Spinal cord (tissue), 9 donors: ENCODE measurements at regions not wholly inside any gene's neighbourhood (a gene's known extent, or its start where the extent isn't known, plus 50 kb on each side); places are given as distances from the start of the nearest gene placed in this dataset.
"Not testable (repeated sequence)": the region's sequence is repeated elsewhere in the genome, so short reads cannot be mapped to it uniquely, and the experiment has no call there.

Experiments used
- DNase-seq, 6 donors: peaks; one replicate each; pipeline versions ENCODE4 v3.0.0 to v3.0.0-alpha.2; 2013 to 2015; ENCODE audit warnings: low spot score in 6 of 6, low read depth in 4 of 6
- H3K27ac ChIP-seq: one replicate; pipeline ENCODE4 v1.5.1; 2013; ENCODE audit warnings: low read depth, low read length, control low read depth
- H3K27me3 ChIP-seq: one replicate; pipeline ENCODE4 v1.6.1; 2013; ENCODE audit warnings: low read length; ENCODE audit not compliant: control insufficient read depth, insufficient read depth
- H3K36me3 ChIP-seq: one replicate; pipeline ENCODE4 v1.6.1; 2013; ENCODE audit warnings: low read length; ENCODE audit not compliant: control insufficient read depth, insufficient read depth
- H3K4me1 ChIP-seq: one replicate; pipeline ENCODE4 v1.6.1; 2013; ENCODE audit warnings: low read length; ENCODE audit not compliant: control insufficient read depth, insufficient read depth
- H3K4me3 ChIP-seq: one replicate; pipeline ENCODE4 v1.5.1; 2013; ENCODE audit warnings: low read depth, low read length, control low read depth
- H3K9me3 ChIP-seq: one replicate; pipeline ENCODE4 v1.6.1; 2013; ENCODE audit warnings: low read length; ENCODE audit not compliant: control insufficient read depth, insufficient read depth
- WGBS: methylation state at CpG from one replicate; pipeline ENCODE4 v1.1.5; 2013; ENCODE audit warnings: missing lambda C conversion rate; ENCODE audit not compliant: insufficient coverage; 5-methylcytosine and 5-hydroxymethylcytosine counted together
- donor health status: healthy.

DNA sequence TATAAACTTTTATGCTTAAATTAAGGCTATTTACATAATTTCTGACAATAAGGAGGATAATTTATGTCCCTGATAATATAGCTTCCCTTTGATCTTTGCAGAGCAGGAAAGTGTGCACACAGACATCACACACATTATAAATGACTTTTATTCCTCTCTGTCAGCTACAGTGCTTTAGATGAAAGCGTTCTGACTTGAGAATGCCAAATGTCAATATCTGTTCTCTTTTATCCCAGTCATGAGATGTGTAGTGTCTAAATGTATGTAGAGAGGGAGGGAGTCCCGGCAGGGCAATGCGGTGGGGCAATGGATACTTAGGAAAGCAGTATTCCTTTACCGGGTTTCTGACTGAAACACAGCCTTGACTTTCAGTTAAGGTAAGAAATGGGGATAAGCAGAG lies 225.4 kb upstream of the CHORDC1 start:
- no peak for DNase-seq
- WGBS = 70% methylated on average over 3 of the region's 4 CpGs
- Histone ChIP-seq H3K4me1 (no peaks in the 10 kb centered on the region), H3K9me3 (no peaks in the 10 kb centered on the region), H3K27me3 (no peaks in the 10 kb centered on the region), H3K4me3 (no peak overlapping the region), H3K27ac (no peak overlapping the region), H3K36me3 (no peaks in the 10 kb centered on the region)

DNA sequence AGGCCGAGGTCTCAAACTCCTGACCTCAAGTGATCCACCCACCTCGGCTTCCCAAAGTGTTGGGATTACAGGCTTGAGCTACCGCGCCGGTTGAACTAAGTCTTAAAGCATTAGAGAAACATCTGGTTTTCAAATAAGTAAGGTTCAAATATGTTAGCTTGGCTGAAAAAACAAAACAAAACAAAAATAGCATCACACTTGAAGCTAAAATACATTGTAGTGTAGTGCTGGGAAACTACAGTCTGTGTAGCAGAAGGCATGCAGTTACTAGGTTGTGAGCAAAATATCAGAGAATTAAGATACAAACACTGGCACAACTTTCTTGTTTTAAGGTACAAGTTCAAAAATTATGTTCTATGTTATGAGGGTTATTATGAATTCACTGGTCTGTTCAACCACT lies 224.8 kb upstream of the CHORDC1 start:
- Histone ChIP-seq H3K9me3 (no peaks in the 10 kb centered on the region), H3K4me3 (no peak overlapping the region), H3K27ac (no peak overlapping the region), H3K27me3 (no peaks in the 10 kb centered on the region), H3K36me3 (no peaks in the 10 kb centered on the region), H3K4me1 (no peaks in the 10 kb centered on the region)
- no peak for DNase-seq
- WGBS = no CpG with 5 or more reads among the region's 5 CpGs

DNA sequence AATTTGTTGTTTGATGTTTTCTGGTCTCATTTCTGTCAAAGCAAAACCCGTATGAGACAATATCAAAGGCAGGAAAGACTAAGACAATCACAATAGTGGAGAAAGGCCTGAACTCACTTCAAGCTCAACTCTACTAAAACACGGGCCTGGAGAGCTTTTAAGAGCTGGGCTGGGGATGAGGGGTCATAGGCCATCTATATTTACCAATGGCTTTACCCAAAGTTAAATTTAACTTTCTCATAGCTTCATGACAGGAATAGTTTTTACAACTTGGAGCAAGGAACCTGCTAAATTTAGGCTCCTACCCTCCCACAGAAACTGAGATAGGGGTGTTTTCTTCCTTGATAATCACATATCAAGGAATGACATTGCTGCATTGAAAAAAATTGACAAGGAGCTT lies 223.4 kb upstream of the CHORDC1 start:
- H3K27me3 ChIP-seq = no peaks in the 10 kb centered on the region
- no peaks in the 10 kb centered on the region for H3K9me3 ChIP-seq
- no peak for DNase-seq
- no peak overlapping the region for H3K27ac ChIP-seq
- no CpG with 5 or more reads among the region's 2 CpGs for WGBS
- no peaks in the 10 kb centered on the region for H3K4me1 ChIP-seq
- H3K4me3 ChIP-seq = no peak overlapping the region
- H3K36me3 ChIP-seq = no peaks in the 10 kb centered on the region

DNA sequence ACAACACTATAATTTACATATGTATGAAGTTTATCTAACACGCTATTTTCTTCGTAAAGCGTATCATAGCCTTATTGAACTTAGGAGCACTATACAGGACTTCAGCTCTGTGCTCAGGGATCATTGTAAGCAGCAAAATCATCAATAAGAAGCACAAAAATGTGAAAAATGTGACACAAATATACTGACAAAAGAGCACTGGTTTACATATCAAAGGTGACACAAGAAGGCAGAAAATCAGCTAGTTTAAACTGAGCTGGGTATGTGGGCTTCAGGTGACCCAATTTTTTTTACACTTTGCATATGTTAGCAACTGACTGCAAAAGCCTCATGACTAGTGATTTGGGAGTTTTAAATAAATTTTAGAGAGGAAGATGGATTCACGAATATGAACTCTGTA lies 215.2 kb upstream of the CHORDC1 start:
- no peaks in the 10 kb centered on the region for H3K9me3 ChIP-seq
- no CpG with 5 or more reads among the region's 4 CpGs for WGBS

DNA sequence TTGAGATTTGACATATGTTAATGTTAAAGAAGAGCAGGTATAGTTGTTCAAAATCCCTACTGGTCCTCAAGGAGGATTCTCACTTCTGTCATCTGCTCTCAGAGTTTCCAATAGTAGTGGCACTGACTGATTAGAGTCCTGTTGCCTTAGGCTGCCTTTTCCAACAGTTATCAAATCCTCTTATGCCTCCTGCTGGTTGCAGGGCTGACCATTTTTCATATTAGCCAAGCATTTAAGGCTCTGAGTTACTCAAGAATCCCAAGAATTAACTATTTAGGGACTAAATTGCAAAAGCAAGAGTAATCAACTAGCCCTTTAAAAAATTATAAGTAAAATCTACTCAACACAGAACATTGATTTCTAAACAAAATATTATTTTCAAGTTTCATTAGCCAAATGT lies 212.0 kb upstream of the CHORDC1 start:
- Histone ChIP-seq H3K27ac (no peak overlapping the region), H3K36me3 (no peaks in the 10 kb centered on the region), H3K27me3 (no peaks in the 10 kb centered on the region), H3K9me3 (no peaks in the 10 kb centered on the region), H3K4me1 (no peaks in the 10 kb centered on the region), H3K4me3 (no peak overlapping the region)
- DNase-seq = no peak

More for the DNA sequence above, 215.2 kb upstream of the CHORDC1 start:
- Histone ChIP-seq H3K36me3 (no peaks in the 10 kb centered on the region), H3K27me3 (no peaks in the 10 kb centered on the region), H3K27ac (no peak overlapping the region), H3K4me3 (no peak overlapping the region), H3K4me1 (no peaks in the 10 kb centered on the region)
- DNase-seq = no peak

DNA sequence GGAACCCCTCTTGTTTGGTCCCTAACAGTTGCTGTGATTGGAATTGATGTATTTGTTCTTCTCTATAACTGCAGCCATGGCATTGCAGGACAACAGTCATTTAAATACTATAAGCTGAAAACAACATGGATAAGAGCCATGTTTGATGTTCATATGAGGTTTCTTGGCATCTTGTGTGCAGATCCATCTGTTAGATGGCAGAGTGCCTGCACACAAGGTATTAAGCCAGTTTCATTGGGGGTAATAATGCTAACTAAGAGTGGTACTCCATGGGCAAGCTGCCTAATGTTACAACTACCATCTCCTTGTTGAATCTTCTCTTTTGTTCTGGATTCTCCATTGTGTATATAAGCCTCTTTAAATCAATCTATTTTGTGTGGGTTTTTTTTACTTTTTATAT lies 206.0 kb upstream of the CHORDC1 start:
- Histone ChIP-seq H3K4me1 (no peaks in the 10 kb centered on the region), H3K27ac (no peak overlapping the region), H3K36me3 (no peaks in the 10 kb centered on the region), H3K4me3 (no peak overlapping the region), H3K27me3 (no peaks in the 10 kb centered on the region), H3K9me3 (no peaks in the 10 kb centered on the region)
- DNase-seq = peak in 3 of 6 donors; percentile 15 to 83 (median 80)

DNA sequence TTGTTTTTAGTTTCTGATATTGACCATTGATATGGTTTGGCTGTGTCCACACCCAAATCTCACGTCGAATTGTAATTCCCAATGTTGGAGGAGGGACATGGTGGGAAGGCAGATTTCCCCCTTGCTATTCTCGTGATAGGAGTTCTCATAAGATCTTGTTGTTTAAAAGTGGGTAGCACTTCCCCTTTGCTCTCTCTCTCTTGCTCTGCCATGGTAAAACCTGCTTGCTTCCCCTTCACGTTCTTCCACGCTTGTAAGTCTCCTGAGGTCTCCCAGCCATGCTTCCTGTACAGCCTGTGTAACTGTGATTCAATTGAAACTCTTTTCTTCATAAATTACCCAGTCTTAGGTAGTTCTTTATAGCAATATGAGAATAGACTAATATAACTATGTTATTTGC lies 203.6 kb upstream of the CHORDC1 start:
- DNase-seq = no peak
- no peaks in the 10 kb centered on the region for H3K27me3 ChIP-seq
- WGBS = no CpG with 5 or more reads among the region's 5 CpGs

DNA sequence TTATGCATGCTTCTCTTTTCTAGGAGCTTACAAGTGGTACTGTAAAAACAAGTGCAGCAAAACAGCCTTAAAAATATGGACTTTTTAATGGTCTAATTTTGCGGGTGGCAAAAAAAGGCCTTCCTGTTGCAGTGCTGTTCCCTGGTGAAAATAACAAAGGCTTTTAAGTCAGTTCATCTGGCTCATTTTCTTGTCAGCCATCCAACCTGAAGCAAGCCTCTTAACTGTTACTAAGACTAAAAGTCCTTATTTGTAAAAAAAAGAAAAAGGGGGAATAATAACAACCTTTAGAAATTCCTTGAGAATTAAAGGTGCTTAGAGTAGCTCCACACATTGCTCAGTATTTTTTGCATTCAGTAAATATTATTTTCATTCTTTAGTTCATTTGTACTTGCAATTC lies 200.5 kb upstream of the CHORDC1 start:
- WGBS = no CpG with 5 or more reads among the region's 1 CpG
- Histone ChIP-seq H3K36me3 (no peaks in the 10 kb centered on the region), H3K27me3 (no peaks in the 10 kb centered on the region), H3K4me3 (no peak overlapping the region), H3K9me3 (no peaks in the 10 kb centered on the region), H3K4me1 (no peaks in the 10 kb centered on the region), H3K27ac (no peak overlapping the region)
- peak in 3 of 6 donors; percentile 9 to 45 (median 28) for DNase-seq

More for the DNA sequence above, 203.6 kb upstream of the CHORDC1 start:
- H3K36me3 ChIP-seq = no peaks in the 10 kb centered on the region
- H3K9me3 ChIP-seq = no peaks in the 10 kb centered on the region
- no peak overlapping the region for H3K4me3 ChIP-seq
- H3K4me1 ChIP-seq = no peaks in the 10 kb centered on the region
- H3K27ac ChIP-seq = no peak overlapping the region

DNA sequence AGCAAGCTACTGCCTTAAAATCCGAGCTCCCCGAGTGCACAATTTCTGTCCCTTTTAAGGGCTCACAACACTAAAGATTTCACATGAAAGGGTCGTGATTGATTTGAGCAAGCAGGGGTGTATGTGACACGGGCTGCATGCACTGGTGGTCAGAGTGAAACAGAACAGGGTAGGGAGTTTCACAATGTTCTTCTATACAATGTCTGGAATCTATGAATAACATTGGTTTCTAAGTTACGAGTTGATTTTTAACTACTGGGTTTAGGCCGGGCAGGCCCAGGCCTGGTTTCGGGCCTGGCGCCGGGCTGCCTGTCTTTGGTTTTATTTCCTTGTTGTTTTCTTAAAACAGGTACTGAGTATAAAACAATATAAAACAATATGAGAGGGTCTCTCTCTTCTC lies 199.9 kb upstream of the CHORDC1 start:
- H3K4me3 ChIP-seq, H3K27ac ChIP-seq, H3K4me1 ChIP-seq, H3K36me3 ChIP-seq, H3K9me3 ChIP-seq, DNase-seq, H3K27me3 ChIP-seq: not testable (repeated sequence)
- WGBS = no CpG with 5 or more reads among the region's 9 CpGs

DNA sequence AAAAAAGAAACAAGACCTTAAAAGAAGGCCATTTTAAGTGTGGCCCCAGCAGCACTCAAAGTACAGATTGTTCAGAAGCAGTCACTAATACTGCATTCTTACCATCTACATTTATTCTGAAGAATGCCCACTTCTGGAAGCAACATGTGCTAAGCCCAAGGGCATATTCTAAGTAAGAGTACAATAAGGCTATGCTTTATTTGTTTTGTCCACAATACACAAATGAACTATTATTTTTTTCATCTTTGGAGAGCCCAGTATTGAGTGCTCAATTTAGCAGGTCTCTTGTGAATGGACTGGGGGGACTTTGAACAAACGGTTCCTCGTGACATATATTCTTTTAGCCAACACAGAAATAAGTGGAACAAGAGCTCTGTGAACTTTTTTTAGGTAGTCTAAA lies 191.4 kb upstream of the CHORDC1 start:
- Histone ChIP-seq H3K9me3 (no peaks in the 10 kb centered on the region), H3K27me3 (no peaks in the 10 kb centered on the region), H3K4me3 (no peak overlapping the region), H3K36me3 (no peaks in the 10 kb centered on the region), H3K4me1 (no peaks in the 10 kb centered on the region), H3K27ac (no peak overlapping the region)
- WGBS = no CpG with 5 or more reads among the region's 2 CpGs
- DNase-seq = no peak

DNA sequence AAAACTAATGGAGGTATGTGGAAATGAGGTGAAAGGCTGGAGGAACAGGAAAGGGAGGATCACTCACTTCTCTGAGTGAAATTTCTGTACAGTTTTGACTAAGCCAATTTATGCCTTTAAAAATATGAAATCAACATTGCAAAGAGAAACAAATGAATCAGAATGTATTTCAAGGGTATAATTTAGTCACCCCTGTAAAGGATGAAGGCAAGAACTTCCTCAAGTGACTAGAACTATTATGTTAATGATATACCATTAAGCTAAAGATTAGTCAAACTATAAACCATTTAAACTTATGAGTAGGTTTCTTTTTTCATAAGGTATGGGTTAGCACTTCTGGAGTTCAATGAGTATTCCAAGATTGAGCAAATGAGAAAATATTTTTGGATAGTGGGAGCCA lies 184.5 kb upstream of the CHORDC1 start:
- no peak overlapping the region for H3K27ac ChIP-seq
- no peaks in the 10 kb centered on the region for H3K27me3 ChIP-seq
- no peak overlapping the region for H3K4me3 ChIP-seq
- H3K4me1 ChIP-seq = no peaks in the 10 kb centered on the region
- no peaks in the 10 kb centered on the region for H3K36me3 ChIP-seq
- DNase-seq = no peak
- no peaks in the 10 kb centered on the region for H3K9me3 ChIP-seq
